ENCODE measurements at regions not wholly inside any gene's neighbourhood (a gene's known extent, or its start where the extent isn't known, plus 50 kb on each side); places are given as distances from the start of the nearest gene placed in this dataset.
"Not testable (repeated sequence)": the region's sequence is repeated elsewhere in the genome, so short reads cannot be mapped to it uniquely, and the experiment has no call there.

DNA sequence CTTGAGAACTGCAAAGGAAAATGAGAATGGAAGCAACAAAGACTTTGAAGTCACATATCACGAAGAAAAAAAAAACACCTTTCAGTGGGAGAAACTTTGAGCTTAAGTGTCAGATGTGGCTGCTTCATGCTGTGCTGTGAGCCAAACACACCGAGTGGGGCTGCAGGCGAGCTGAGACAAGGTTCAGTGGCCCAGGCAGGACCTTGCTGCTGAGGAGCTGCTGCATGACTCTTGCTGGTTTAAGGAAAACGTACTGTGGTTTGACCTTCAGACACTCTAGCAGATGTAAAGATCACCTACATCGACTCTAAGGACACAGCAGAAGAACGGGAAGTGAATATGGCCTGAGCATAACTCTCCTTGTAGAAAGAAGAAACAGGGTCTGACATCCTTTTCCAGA lies 118.1 kb upstream of the OR4E1 start:
- no peaks in the 10 kb centered on the region for H4K20me1 ChIP-seq (ENCODE audit: insufficient read depth, low read depth, low read length)
- H3K4me1 ChIP-seq (ENCODE audit: low read length), result no peaks in the 10 kb centered on the region
- H3K9ac ChIP-seq (ENCODE audit: low read length), result no peak overlapping the region
- H3K4me2 ChIP-seq (ENCODE audit: low read depth, low read length, poor library complexity, severe bottlenecking), result no peak overlapping the region
- no peaks in the 10 kb centered on the region for H3K36me3 ChIP-seq (ENCODE audit: insufficient read depth, low read length)
- no peaks in the 10 kb centered on the region for H3K9me3 ChIP-seq (ENCODE audit: low read length)
- DNase-seq, result no peak
- H2AFZ ChIP-seq (ENCODE audit: low read length), result no peak overlapping the region
- no peaks in the 10 kb centered on the region for H3K9me2 ChIP-seq (replicated peaks; ENCODE audit: insufficient read depth, low read length)
- H3K27me3 ChIP-seq (ENCODE audit: low read length), result no peaks in the 10 kb centered on the region
- no peaks in the 10 kb centered on the region for H3K79me2 ChIP-seq (ENCODE audit: low read length)
- H3K4me3 ChIP-seq (ENCODE audit: low read length), result no peak overlapping the region
- no peak overlapping the region for H3K27ac ChIP-seq (ENCODE audit: low read length)

- not testable (repeated sequence) for H3K36me3 ChIP-seq (ENCODE audit: insufficient read depth, low read length); H3K27ac ChIP-seq (ENCODE audit: low read length); H3K79me2 ChIP-seq (ENCODE audit: low read length)
These were observed 115.1 kb upstream of the OR4E1 start for GRCh38 chr14:21788687-21789086.

DNA sequence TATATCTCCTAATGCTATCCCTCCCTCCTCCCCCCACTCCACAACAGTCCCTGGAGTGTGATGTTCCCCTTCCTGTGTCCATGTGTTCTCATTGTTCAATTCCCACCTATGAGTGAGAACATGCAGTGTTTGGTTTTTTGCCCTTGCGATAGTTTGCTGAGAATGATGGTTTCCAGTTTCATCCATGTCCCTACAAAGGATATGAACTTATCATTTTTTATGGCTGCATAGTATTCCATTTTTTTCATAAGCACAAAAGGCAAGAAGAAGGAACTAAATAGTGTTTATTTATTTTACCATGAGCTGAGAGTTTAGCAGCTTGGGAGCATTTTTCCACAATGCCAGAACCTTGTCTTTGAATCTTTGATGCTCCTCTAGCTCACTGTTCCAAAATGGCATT lies 113.6 kb upstream of the OR4E1 start:
- H3K4me3 ChIP-seq (ENCODE audit: low read length); H3K9me3 ChIP-seq (ENCODE audit: low read length); H3K4me1 ChIP-seq (ENCODE audit: low read length); H4K20me1 ChIP-seq (ENCODE audit: insufficient read depth, low read depth, low read length); H3K27ac ChIP-seq (ENCODE audit: low read length); H3K9me2 ChIP-seq (replicated peaks; ENCODE audit: insufficient read depth, low read length); H3K4me2 ChIP-seq (ENCODE audit: low read depth, low read length, poor library complexity, severe bottlenecking); H2AFZ ChIP-seq (ENCODE audit: low read length); H3K79me2 ChIP-seq (ENCODE audit: low read length); H3K36me3 ChIP-seq (ENCODE audit: insufficient read depth, low read length); DNase-seq; H3K9ac ChIP-seq (ENCODE audit: low read length); H3K27me3 ChIP-seq (ENCODE audit: low read length): not testable (repeated sequence)

More at GRCh38 chr14:21788687-21789086, 115.1 kb upstream of the OR4E1 start:
- H3K9me2 ChIP-seq (replicated peaks; ENCODE audit: insufficient read depth, low read length); H2AFZ ChIP-seq (ENCODE audit: low read length); DNase-seq; H3K4me1 ChIP-seq (ENCODE audit: low read length); H3K27me3 ChIP-seq (ENCODE audit: low read length); H3K4me2 ChIP-seq (ENCODE audit: low read depth, low read length, poor library complexity, severe bottlenecking); H4K20me1 ChIP-seq (ENCODE audit: insufficient read depth, low read depth, low read length); H3K9me3 ChIP-seq (ENCODE audit: low read length); H3K4me3 ChIP-seq (ENCODE audit: low read length); H3K9ac ChIP-seq (ENCODE audit: low read length): not testable (repeated sequence)

DNA sequence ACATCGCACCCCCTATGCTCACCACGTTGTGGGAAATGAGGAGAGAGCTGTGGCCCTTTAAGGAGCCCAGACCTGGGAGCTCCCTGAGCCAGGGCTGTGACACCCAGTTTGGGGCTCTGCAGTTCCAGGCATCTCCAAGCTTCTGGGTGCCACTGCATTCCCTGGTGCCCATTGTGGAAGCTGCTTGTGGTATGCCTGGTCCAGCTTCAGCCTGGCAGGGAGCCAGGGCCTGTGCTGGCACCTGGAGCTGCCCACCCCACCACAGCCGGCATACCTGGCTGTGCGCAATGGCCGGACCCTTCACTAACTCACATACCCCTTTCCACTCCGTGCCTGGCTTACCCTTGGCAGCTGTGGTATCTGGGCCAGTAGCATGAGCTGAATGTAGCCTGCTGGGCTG lies 107.9 kb upstream of the OR4E1 start:
- H3K4me3 ChIP-seq (ENCODE audit: low read length), result no peak overlapping the region
- H3K27me3 ChIP-seq (ENCODE audit: low read length), result no peaks in the 10 kb centered on the region
- DNase-seq, result no peak

DNA sequence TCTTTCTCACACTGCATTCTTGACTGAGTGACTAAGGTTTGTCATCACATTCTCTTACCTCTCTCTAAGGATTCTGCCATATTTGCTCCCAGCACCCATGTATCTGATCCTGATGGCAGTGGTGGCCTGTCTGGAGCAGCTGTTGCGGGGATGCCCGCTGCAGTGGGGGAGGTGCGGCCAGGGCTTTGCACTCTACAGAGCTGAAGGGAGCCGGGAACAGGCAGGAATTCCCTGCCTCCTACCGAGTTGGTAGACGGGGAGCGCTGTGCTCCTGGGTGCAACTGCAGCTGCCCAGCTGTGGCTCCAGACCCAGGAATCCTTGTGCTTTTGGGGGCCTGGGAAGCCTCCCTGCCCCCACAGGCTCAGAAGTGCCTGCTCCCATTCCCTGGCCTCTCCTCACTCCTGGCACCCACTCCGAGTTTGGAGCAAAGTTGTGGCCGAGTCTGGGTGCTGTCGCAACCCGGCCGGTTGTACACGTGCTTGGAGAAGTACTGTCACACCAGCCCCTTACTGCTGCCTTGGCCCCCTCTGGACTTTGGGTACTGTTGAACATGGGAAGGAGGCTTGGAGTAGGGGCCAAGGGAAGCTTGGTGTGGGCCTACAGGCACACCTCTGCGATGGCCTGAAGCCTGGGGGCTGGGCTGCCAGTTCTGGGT lies 106.9 kb upstream of the OR4E1 start:
- H3K9ac ChIP-seq (ENCODE audit: low read length), result no peak overlapping the region
- no peak overlapping the region for H3K4me2 ChIP-seq (ENCODE audit: low read depth, low read length, poor library complexity, severe bottlenecking)
- no peaks in the 10 kb centered on the region for H3K9me2 ChIP-seq (replicated peaks; ENCODE audit: insufficient read depth, low read length)
- H2AFZ ChIP-seq (ENCODE audit: low read length), result no peak overlapping the region
- H3K4me3 ChIP-seq (ENCODE audit: low read length), result no peak overlapping the region
- no peaks in the 10 kb centered on the region for H3K27me3 ChIP-seq (ENCODE audit: low read length)
- H3K27ac ChIP-seq (ENCODE audit: low read length), result no peak overlapping the region
- H4K20me1 ChIP-seq (ENCODE audit: insufficient read depth, low read depth, low read length), result no peaks in the 10 kb centered on the region
- H3K4me1 ChIP-seq (ENCODE audit: low read length), result no peaks in the 10 kb centered on the region
- H3K79me2 ChIP-seq (ENCODE audit: low read length), result no peaks in the 10 kb centered on the region
- DNase-seq, result peak; percentile 36
- H3K9me3 ChIP-seq (ENCODE audit: low read length), result no peaks in the 10 kb centered on the region
- no peaks in the 10 kb centered on the region for H3K36me3 ChIP-seq (ENCODE audit: insufficient read depth, low read length)

More for the DNA sequence above, 107.9 kb upstream of the OR4E1 start:
- Histone ChIP-seq H3K4me1 (ENCODE audit: low read length) (no peaks in the 10 kb centered on the region), H3K9ac (ENCODE audit: low read length) (no peak overlapping the region), H3K27ac (ENCODE audit: low read length) (no peak overlapping the region), H4K20me1 (ENCODE audit: insufficient read depth, low read depth, low read length) (no peaks in the 10 kb centered on the region), H3K9me2 (replicated peaks; ENCODE audit: insufficient read depth, low read length) (no peaks in the 10 kb centered on the region), H2AFZ (ENCODE audit: low read length) (no peak overlapping the region), H3K79me2 (ENCODE audit: low read length) (no peaks in the 10 kb centered on the region), H3K4me2 (ENCODE audit: low read depth, low read length, poor library complexity, severe bottlenecking) (no peak overlapping the region), H3K36me3 (ENCODE audit: insufficient read depth, low read length) (no peaks in the 10 kb centered on the region), H3K9me3 (ENCODE audit: low read length) (no peaks in the 10 kb centered on the region)

DNA sequence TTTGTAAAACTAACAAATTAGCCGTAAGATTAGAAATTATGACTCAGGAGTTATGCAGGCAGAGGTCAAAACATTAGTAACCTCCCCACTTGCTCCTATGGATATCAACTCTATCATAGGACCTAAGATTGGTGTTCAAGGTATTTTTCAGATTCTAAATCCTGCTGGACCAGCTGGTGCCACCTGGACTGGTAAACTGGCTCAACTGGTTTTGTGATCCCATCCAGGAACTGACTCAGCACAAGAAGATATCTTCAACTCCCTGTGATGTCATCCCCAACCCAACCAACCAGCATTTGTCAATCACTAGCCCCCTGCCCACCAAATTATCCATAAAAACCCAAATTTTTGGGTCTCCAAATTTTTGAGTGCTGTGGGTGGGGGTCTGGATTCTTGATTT lies 98.1 kb upstream of the OR4E1 start:
- Histone ChIP-seq H4K20me1 (ENCODE audit: insufficient read depth, low read depth, low read length) (no peaks in the 10 kb centered on the region), H3K9ac (ENCODE audit: low read length) (no peak overlapping the region), H3K4me2 (ENCODE audit: low read depth, low read length, poor library complexity, severe bottlenecking) (no peak overlapping the region), H3K36me3 (ENCODE audit: insufficient read depth, low read length) (no peaks in the 10 kb centered on the region), H3K27ac (ENCODE audit: low read length) (no peak overlapping the region), H3K4me3 (ENCODE audit: low read length) (no peak overlapping the region), H3K9me3 (ENCODE audit: low read length) (no peaks in the 10 kb centered on the region), H3K79me2 (ENCODE audit: low read length) (no peaks in the 10 kb centered on the region), H3K4me1 (ENCODE audit: low read length) (peaks cover 3% of the 10 kb centered on the region; the same call in 1 of the 2 replicates), H3K27me3 (ENCODE audit: low read length) (no peaks in the 10 kb centered on the region), H3K9me2 (replicated peaks; ENCODE audit: insufficient read depth, low read length) (no peaks in the 10 kb centered on the region), H2AFZ (ENCODE audit: low read length) (no peak overlapping the region)
- no peak for DNase-seq

DNA sequence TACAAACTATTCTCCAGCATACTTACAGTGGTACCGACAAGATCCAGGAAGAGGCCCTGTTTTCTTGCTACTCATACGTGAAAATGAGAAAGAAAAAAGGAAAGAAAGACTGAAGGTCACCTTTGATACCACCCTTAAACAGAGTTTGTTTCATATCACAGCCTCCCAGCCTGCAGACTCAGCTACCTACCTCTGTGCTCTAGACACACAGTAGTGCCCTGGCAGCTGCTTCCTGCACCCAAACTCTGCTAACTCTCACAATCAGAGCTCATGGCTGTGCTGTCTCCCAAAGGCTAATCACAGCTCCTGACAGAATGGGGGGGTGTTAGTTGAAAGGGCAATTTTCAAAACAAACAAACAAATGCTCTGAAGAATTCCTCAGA lies 95.2 kb upstream of the OR4E1 start:
- no peak overlapping the region for H3K4me3 ChIP-seq (ENCODE audit: low read length)
- H3K27ac ChIP-seq (ENCODE audit: low read length), result no peak overlapping the region
- no peak overlapping the region for H2AFZ ChIP-seq (ENCODE audit: low read length)
- no peaks in the 10 kb centered on the region for H3K36me3 ChIP-seq (ENCODE audit: insufficient read depth, low read length)
- no peak overlapping the region for H3K4me2 ChIP-seq (ENCODE audit: low read depth, low read length, poor library complexity, severe bottlenecking)
- H3K9ac ChIP-seq (ENCODE audit: low read length), result no peak overlapping the region
- no peaks in the 10 kb centered on the region for H4K20me1 ChIP-seq (ENCODE audit: insufficient read depth, low read depth, low read length)
- DNase-seq, result no peak
- no peaks in the 10 kb centered on the region for H3K9me3 ChIP-seq (ENCODE audit: low read length)
- H3K9me2 ChIP-seq (replicated peaks; ENCODE audit: insufficient read depth, low read length), result no peaks in the 10 kb centered on the region
- H3K79me2 ChIP-seq (ENCODE audit: low read length), result no peaks in the 10 kb centered on the region
- H3K4me1 ChIP-seq (ENCODE audit: low read length), result peaks cover 3% of the 10 kb centered on the region; the same call in 1 of the 2 replicates
- no peaks in the 10 kb centered on the region for H3K27me3 ChIP-seq (ENCODE audit: low read length)

DNA sequence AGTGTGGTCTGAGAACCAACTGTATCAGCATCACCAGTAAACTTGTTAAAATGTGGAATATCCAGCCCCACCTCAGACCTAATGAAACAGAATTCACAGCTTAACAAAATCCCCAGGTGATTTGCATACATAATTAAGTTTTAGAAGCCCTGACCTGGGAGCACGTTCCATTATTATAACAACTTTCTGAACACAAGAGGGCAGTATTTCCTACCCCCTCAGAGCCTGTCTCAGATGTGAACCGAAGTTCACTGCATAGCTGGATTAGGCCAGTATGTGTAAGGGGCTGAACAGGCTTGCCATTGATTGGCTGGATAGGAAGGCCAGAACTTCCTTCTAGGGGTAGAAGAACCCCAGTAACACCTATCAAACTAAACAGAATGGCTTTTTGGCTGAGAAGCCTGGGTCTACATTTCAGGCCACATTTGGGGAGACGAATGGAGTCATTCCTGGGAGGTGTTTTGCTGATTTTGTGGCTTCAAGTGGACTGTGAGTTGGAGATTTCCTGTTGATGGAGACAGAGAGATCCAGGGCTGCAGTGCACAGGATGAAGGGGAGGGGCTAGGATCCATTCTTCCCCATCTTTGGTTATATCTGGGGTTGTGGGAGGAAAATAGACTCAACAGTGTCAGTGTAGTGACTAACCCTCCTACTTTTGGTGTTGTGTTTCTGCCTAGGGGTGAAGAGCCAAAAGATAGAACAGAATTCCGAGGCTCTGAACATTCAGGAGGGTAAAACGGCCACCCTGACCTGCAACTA lies 94.7 kb upstream of the OR4E1 start:
- no peak overlapping the region for H3K9ac ChIP-seq (ENCODE audit: low read length)
- no peak overlapping the region for H2AFZ ChIP-seq (ENCODE audit: low read length)
- no peaks in the 10 kb centered on the region for H3K36me3 ChIP-seq (ENCODE audit: insufficient read depth, low read length)
- no peak overlapping the region for H3K4me2 ChIP-seq (ENCODE audit: low read depth, low read length, poor library complexity, severe bottlenecking)
- no peak overlapping the region for H3K4me3 ChIP-seq (ENCODE audit: low read length)
- no peak overlapping the region for H3K27ac ChIP-seq (ENCODE audit: low read length)
- H3K4me1 ChIP-seq (ENCODE audit: low read length), result peaks cover 3% of the 10 kb centered on the region; the same call in 1 of the 2 replicates
- DNase-seq, result peak; percentile 90
- no peaks in the 10 kb centered on the region for H3K79me2 ChIP-seq (ENCODE audit: low read length)
- no peaks in the 10 kb centered on the region for H3K27me3 ChIP-seq (ENCODE audit: low read length)
- H4K20me1 ChIP-seq (ENCODE audit: insufficient read depth, low read depth, low read length), result no peaks in the 10 kb centered on the region
- no peaks in the 10 kb centered on the region for H3K9me2 ChIP-seq (replicated peaks; ENCODE audit: insufficient read depth, low read length)
- H3K9me3 ChIP-seq (ENCODE audit: low read length), result no peaks in the 10 kb centered on the region

All from Karpas-422 (cell line).